HG03280 (cell line): ENCODE measurements at regions not wholly inside any gene's neighbourhood (a gene's known extent, or its start where the extent isn't known, plus 50 kb on each side); places are given as distances from the start of the nearest gene placed in this dataset.

Experiments
- ATAC-seq: cut with Tn5 transposase; IDR thresholded peaks from one replicate; pipeline ENCODE4 v1.9.1; 2021; ENCODE audit warnings: mild to moderate bottlenecking, moderate library complexity; ENCODE audit not compliant: unreplicated experiment

GRCh38 chr13:34588362-34588761 is 353.7 kb upstream of the NBEA start:
- ATAC-seq, result no peak

- ATAC-seq, result no peak
Observed at GRCh38 chr13:34589581-34589980, 352.5 kb upstream of the NBEA start.

GRCh38 chr13:34591129-34591528 is 350.9 kb upstream of the NBEA start:
- no peak for ATAC-seq

- ATAC-seq, result no peak
Observed at GRCh38 chr13:34591900-34592529, 350.1 kb upstream of the NBEA start.

GRCh38 chr13:34593658-34594057 is 348.4 kb upstream of the NBEA start:
- ATAC-seq, result no peak

GRCh38 chr13:34594507-34594906 is 347.6 kb upstream of the NBEA start:
- no peak for ATAC-seq

GRCh38 chr13:34608331-34608730 is 333.7 kb upstream of the NBEA start:
- ATAC-seq, result no peak

GRCh38 chr13:34611671-34612070 is 330.4 kb upstream of the NBEA start:
- ATAC-seq, result no peak

- no peak for ATAC-seq
Observed at GRCh38 chr13:34617473-34618083, 324.5 kb upstream of the NBEA start.

GRCh38 chr13:34618654-34619053 is 323.4 kb upstream of the NBEA start:
- no peak for ATAC-seq

GRCh38 chr13:34619326-34619725 is 322.7 kb upstream of the NBEA start:
- no peak for ATAC-seq

GRCh38 chr13:34620074-34620850 is 321.8 kb upstream of the NBEA start:
- no peak for ATAC-seq

- no peak for ATAC-seq
Observed at GRCh38 chr13:34620862-34621261, 321.2 kb upstream of the NBEA start.

- ATAC-seq, result no peak
Observed at GRCh38 chr13:34623331-34623730, 318.7 kb upstream of the NBEA start.

GRCh38 chr13:34627509-34628208 is 314.4 kb upstream of the NBEA start:
- ATAC-seq, result no peak

GRCh38 chr13:34628209-34628682 is 313.8 kb upstream of the NBEA start:
- no peak for ATAC-seq

- ATAC-seq, result no peak
Observed at GRCh38 chr13:34634448-34634847, 307.6 kb upstream of the NBEA start.

GRCh38 chr13:34637138-34637537 is 304.9 kb upstream of the NBEA start:
- no peak for ATAC-seq

GRCh38 chr13:34637636-34638035 is 304.4 kb upstream of the NBEA start:
- no peak for ATAC-seq

GRCh38 chr13:34638897-34639296 is 303.2 kb upstream of the NBEA start:
- no peak for ATAC-seq

- no peak for ATAC-seq
Observed at GRCh38 chr13:34640179-34640992, 301.7 kb upstream of the NBEA start.
